Upper lobe of left lung (tissue), 6 donors: ENCODE measurements at regions not wholly inside any gene's neighbourhood (a gene's known extent, or its start where the extent isn't known, plus 50 kb on each side); places are given as distances from the start of the nearest gene placed in this dataset.

Experiments used
- ATAC-seq, 2 donors: fragments of 200-7000 bp; cut with Tn5 transposase; one replicate each; pipeline ENCODE4 v1.9.1; 2022; ENCODE audit warnings: mild to moderate bottlenecking in 2 of 2, moderate library complexity in 2 of 2; ENCODE audit not compliant: low FRiP score in 2 of 2
- DNase-seq, 2 donors: peaks; one replicate each; pipeline ENCODE4 v3.0.0-alpha.2; 2019 to 2020
- H3K27ac ChIP-seq, 4 donors: fragments of 200-600 bp; sonication (generic); one replicate each; pipeline ENCODE4 v1.5.1; 2016 to 2019
- H3K27me3 ChIP-seq, 4 donors: fragments of 200-600 bp; sonication (generic); one replicate each; pipeline ENCODE4 v1.5.1; 2017 to 2019
- H3K36me3 ChIP-seq, 4 donors: fragments of 200-600 bp; sonication (generic); one replicate each; pipeline ENCODE4 v1.5.1; 2016 to 2019
- H3K4me1 ChIP-seq, 4 donors: fragments of 200-600 bp; sonication (generic); one replicate each; pipeline ENCODE4 v1.5.1; 2018 to 2019
- H3K4me3 ChIP-seq, 4 donors: fragments of 200-600 bp; sonication (generic); one replicate each; pipeline ENCODE4 v1.5.1; 2017 to 2019; ENCODE audit warnings: mild to moderate bottlenecking in 2 of 4, moderate library complexity in 1 of 4
- H3K9me3 ChIP-seq, 4 donors: fragments of 200-600 bp; sonication (generic); one replicate each; pipeline ENCODE4 v1.5.1; 2018 to 2019
- EP300 ChIP-seq, 4 donors: sonication (generic); formaldehyde crosslinking; IDR thresholded peaks; one replicate each; pipeline ENCODE4 v1.5.1; 2017; ENCODE audit warnings: antibody characterized with exemption in 4 of 4, control low read depth in 2 of 4
- POLR2A ChIP-seq, 4 donors: fragments of 450-650 bp; IDR thresholded peaks; one replicate each; pipeline ENCODE4 v1.5.1; 2016 to 2017; ENCODE audit warnings: antibody characterized with exemption in 4 of 4, mild to moderate bottlenecking in 2 of 4
- POLR2AphosphoS5 ChIP-seq, 2 donors: sonication (generic); formaldehyde crosslinking; IDR thresholded peaks; one replicate each; pipeline ENCODE4 v1.5.1; 2017; ENCODE audit warnings: antibody characterized with exemption in 2 of 2
- WGBS, 2 donors: methylation state at CpG; one replicate each; pipeline ENCODE4 v1.1.5; 2017 to 2018; 5-methylcytosine and 5-hydroxymethylcytosine counted together
- TF ChIP-seq, protein P1 (sequence below), 6 experiments: fragments of 450-650 bp in 4 of 6; fragments of 200-600 bp in 2 of 6; sonication (generic) in 2 of 6; IDR thresholded peaks; one replicate each; pipeline ENCODE4 v1.5.1; 2016 to 2019; ENCODE audit warnings: antibody characterized with exemption in 6 of 6
- donor health status: DM: no; HTN: no; CAD: no; lungs with moderate emphysema.
- donor health status: DM: no; HTN: yes; CAD: no; lungs with severe emphysema.

GRCh38 chr12:126688556-126688955 is 1578.4 kb upstream of the TMEM132C start:
- WGBS, 2 donors: 85 to 95% methylated on average over 4 of the region's 4 CpGs
- H3K27me3 ChIP-seq: no peaks in the 10 kb centered on the region
- ATAC-seq (no peak), DNase-seq (no peak)
- peaks cover 0 to 6% (median 0%) of the 10 kb centered on the region in 4 donors for H3K9me3 ChIP-seq
- no peaks in the 10 kb centered on the region for H3K4me1 ChIP-seq
- H3K36me3 ChIP-seq: no peaks in the 10 kb centered on the region
- no peak overlapping the region for H3K4me3 ChIP-seq
- no peak overlapping the region for H3K27ac ChIP-seq
- no peak for TF ChIP-seq POLR2AphosphoS5 (IDR thresholded peaks at IDR 0.05)
- no peak for TF ChIP-seq EP300 (IDR thresholded peaks at IDR 0.05)
- TF ChIP-seq, protein P1, sequence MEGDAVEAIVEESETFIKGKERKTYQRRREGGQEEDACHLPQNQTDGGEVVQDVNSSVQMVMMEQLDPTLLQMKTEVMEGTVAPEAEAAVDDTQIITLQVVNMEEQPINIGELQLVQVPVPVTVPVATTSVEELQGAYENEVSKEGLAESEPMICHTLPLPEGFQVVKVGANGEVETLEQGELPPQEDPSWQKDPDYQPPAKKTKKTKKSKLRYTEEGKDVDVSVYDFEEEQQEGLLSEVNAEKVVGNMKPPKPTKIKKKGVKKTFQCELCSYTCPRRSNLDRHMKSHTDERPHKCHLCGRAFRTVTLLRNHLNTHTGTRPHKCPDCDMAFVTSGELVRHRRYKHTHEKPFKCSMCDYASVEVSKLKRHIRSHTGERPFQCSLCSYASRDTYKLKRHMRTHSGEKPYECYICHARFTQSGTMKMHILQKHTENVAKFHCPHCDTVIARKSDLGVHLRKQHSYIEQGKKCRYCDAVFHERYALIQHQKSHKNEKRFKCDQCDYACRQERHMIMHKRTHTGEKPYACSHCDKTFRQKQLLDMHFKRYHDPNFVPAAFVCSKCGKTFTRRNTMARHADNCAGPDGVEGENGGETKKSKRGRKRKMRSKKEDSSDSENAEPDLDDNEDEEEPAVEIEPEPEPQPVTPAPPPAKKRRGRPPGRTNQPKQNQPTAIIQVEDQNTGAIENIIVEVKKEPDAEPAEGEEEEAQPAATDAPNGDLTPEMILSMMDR (IDR thresholded peaks at IDR 0.05): no peak
- no peak for TF ChIP-seq POLR2A (IDR thresholded peaks at IDR 0.05)

DNA sequence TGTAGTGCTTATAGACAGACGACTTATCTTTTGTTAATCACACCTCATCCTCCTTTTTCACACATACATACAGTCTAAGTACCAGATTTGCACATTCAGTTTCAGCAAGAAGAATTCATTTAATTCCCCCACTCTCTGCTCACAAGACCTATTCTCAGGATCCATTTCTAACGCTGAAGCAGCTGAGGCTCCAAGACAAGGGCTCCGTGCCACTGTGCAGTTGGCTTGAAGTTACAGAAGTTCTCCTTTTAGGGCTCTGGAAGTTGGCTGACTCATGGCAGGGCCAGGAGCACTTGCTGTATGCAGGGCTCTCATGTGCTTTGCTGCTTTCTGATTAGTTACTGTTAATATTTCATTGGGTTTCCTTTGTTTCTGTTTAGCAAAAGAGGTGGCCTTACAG is 1566.9 kb upstream of the TMEM132C start:
- Histone ChIP-seq H3K27ac (no peak overlapping the region), H3K9me3 (no peaks in the 10 kb centered on the region), H3K36me3 (no peaks in the 10 kb centered on the region), H3K27me3 (no peaks in the 10 kb centered on the region), H3K4me3 (no peak overlapping the region), H3K4me1 (no peaks in the 10 kb centered on the region)
- DNase-seq (no peak), ATAC-seq (no peak)
- TF ChIP-seq, protein P1 (IDR thresholded peaks at IDR 0.05): no peak
- TF ChIP-seq POLR2A (IDR thresholded peaks at IDR 0.05) (no peak), EP300 (IDR thresholded peaks at IDR 0.05) (no peak), POLR2AphosphoS5 (IDR thresholded peaks at IDR 0.05) (no peak)
- WGBS, 2 donors: 86 to 87% methylated on average over 3 of the region's 3 CpGs

- Histone ChIP-seq H3K4me3 (no peak overlapping the region), H3K27me3 (no peaks in the 10 kb centered on the region), H3K9me3 (no peaks in the 10 kb centered on the region), H3K4me1 (no peaks in the 10 kb centered on the region), H3K36me3 (no peaks in the 10 kb centered on the region), H3K27ac (no peak overlapping the region)
- ATAC-seq (no peak), DNase-seq (no peak)
- TF ChIP-seq POLR2A (IDR thresholded peaks at IDR 0.05): no peak
- no peak for TF ChIP-seq EP300 (IDR thresholded peaks at IDR 0.05)
- TF ChIP-seq, protein P1 (IDR thresholded peaks at IDR 0.05): no peak
- no peak for TF ChIP-seq POLR2AphosphoS5 (IDR thresholded peaks at IDR 0.05)
- 76 to 79% methylated on average over 4 of the region's 4 CpGs for WGBS, 2 donors
Measured at GRCh38 chr12:126704609-126705008, 1562.4 kb upstream of the TMEM132C start.

DNA sequence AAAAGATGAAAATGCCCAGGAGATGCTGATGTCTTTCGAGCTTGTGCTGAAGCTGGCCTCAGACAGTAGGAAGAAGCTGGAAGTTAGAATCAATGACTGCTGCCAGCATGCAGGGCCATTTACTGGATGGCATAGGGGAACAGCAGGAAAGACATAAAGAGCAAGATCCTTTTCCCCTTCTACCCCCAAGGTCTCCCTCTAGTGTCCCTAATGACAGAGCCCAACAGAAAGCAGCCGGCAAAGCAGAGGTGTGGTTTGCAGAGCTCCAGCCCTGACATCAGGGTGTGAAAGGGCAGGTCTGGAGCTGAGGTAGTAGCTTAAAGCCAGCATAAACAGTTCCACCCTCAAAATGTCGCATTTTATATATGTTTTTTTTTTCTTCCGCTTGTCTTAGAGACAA is 1560.7 kb upstream of the TMEM132C start:
- DNase-seq (no peak), ATAC-seq (no peak)
- Histone ChIP-seq H3K9me3 (no peaks in the 10 kb centered on the region), H3K4me1 (no peaks in the 10 kb centered on the region), H3K27me3 (no peaks in the 10 kb centered on the region), H3K4me3 (no peak overlapping the region), H3K27ac (no peak overlapping the region), H3K36me3 (no peaks in the 10 kb centered on the region)
- TF ChIP-seq, protein P1 (IDR thresholded peaks at IDR 0.05): no peak
- TF ChIP-seq POLR2A (IDR thresholded peaks at IDR 0.05) (no peak), EP300 (IDR thresholded peaks at IDR 0.05) (no peak), POLR2AphosphoS5 (IDR thresholded peaks at IDR 0.05) (no peak)
- WGBS, 2 donors: 19 to 48% methylated on average over 4 of the region's 4 CpGs

DNA sequence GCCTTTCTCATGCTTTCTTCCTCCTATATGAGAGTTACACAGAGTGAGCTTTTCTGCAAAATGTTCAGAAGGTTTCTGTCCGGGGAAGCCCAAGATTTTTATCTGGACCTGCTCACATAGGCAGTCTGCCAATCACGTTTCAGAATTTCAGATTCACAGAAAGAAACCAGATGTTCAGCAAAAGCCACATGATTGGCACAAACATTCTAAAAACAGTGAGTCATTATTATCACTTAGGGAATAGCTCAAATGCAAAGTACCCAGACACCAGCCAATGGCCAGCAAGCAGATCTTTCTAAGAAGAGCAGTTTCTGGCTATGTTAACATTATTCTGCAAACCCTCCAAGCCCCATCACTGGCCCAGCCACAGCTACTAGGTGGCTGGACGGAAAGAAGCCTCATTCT is 1558.5 kb upstream of the TMEM132C start:
- Histone ChIP-seq H3K27ac (no peak overlapping the region), H3K4me3 (no peak overlapping the region), H3K9me3 (no peaks in the 10 kb centered on the region), H3K36me3 (no peaks in the 10 kb centered on the region), H3K4me1 (no peaks in the 10 kb centered on the region), H3K27me3 (no peaks in the 10 kb centered on the region)
- TF ChIP-seq POLR2AphosphoS5 (IDR thresholded peaks at IDR 0.05): no peak
- no peak for TF ChIP-seq POLR2A (IDR thresholded peaks at IDR 0.05)
- no peak for TF ChIP-seq EP300 (IDR thresholded peaks at IDR 0.05)
- TF ChIP-seq, protein P1 (IDR thresholded peaks at IDR 0.05): no peak
- ATAC-seq (no peak), DNase-seq (no peak)
- WGBS, 2 donors: 33 to 66% methylated on average over 3 of the region's 3 CpGs
